Nephron (organoid): ENCODE measurements at regions not wholly inside any gene's neighbourhood (a gene's known extent, or its start where the extent isn't known, plus 50 kb on each side); places are given as distances from the start of the nearest gene placed in this dataset.
"Not testable (repeated sequence)": the region's sequence is repeated elsewhere in the genome, so short reads cannot be mapped to it uniquely, and the experiment has no call there.

Source experiments
- H3K27ac Mint-ChIP-seq, 3 experiments: 2 replicates each; pipeline ENCODE4 v1.8.0; 2020; ENCODE audit warnings: mixed read lengths in 3 of 3, mild to moderate bottlenecking in 2 of 3, moderate library complexity in 1 of 3
- H3K27me3 Mint-ChIP-seq: 2 replicates; pipeline ENCODE4 v1.8.0; 2021; ENCODE audit warnings: low read depth, mild to moderate bottlenecking, moderate library complexity, mixed read lengths
- H3K36me3 Mint-ChIP-seq: 2 replicates; pipeline ENCODE4 v1.8.0; 2020; ENCODE audit warnings: low read depth, mixed read lengths
- H3K4me1 Mint-ChIP-seq: 2 replicates; pipeline ENCODE4 v1.8.0; 2020; ENCODE audit warnings: mixed read lengths
- H3K4me3 Mint-ChIP-seq, 3 experiments: 2 replicates each; pipeline ENCODE4 v1.8.0; 2020; ENCODE audit warnings: mild to moderate bottlenecking in 3 of 3, mixed read lengths in 3 of 3, moderate library complexity in 2 of 3
- H3K9me3 Mint-ChIP-seq: 2 replicates; pipeline ENCODE4 v1.8.0; 2020; ENCODE audit warnings: mixed read lengths
- TF ChIP-seq, protein P1 (sequence below), 3 experiments: fragments of 200-600 bp; sonication (generic); IDR thresholded peaks; one replicate each; pipeline ENCODE4 v1.5.0; 2021; ENCODE audit warnings: antibody characterized with exemption in 3 of 3; ENCODE audit not compliant: unreplicated experiment in 3 of 3

DNA sequence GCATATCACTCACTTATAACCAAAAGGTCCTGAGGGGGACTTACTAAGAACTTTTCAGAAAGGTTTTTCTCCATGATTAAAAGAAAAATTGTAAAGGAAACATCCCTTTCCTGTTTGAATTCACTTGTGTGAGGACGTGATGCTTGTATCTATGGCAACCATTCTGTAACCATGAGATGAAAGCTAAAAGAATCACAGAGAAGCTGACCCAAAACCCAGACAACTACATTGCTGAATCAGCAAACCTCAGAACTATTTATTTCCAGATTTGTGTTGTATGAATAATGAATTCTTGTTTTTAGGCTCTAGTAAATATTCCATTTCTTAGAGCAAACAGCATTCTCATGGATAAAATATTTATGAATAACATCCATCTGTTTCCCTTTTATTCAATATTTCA lies 91.2 kb downstream of the RCHY1 start:
- no peaks in the 10 kb centered on the region for H3K36me3 Mint-ChIP-seq
- no peak overlapping the region for H3K27ac Mint-ChIP-seq
- H3K27me3 Mint-ChIP-seq, result no peaks in the 10 kb centered on the region
- peaks cover 4% of the 10 kb centered on the region for H3K4me1 Mint-ChIP-seq
- TF ChIP-seq, protein P1, sequence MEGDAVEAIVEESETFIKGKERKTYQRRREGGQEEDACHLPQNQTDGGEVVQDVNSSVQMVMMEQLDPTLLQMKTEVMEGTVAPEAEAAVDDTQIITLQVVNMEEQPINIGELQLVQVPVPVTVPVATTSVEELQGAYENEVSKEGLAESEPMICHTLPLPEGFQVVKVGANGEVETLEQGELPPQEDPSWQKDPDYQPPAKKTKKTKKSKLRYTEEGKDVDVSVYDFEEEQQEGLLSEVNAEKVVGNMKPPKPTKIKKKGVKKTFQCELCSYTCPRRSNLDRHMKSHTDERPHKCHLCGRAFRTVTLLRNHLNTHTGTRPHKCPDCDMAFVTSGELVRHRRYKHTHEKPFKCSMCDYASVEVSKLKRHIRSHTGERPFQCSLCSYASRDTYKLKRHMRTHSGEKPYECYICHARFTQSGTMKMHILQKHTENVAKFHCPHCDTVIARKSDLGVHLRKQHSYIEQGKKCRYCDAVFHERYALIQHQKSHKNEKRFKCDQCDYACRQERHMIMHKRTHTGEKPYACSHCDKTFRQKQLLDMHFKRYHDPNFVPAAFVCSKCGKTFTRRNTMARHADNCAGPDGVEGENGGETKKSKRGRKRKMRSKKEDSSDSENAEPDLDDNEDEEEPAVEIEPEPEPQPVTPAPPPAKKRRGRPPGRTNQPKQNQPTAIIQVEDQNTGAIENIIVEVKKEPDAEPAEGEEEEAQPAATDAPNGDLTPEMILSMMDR (IDR thresholded peaks at IDR 0.05; ENCODE audit: unreplicated experiment in 3 of 3), result no peak
- no peak overlapping the region for H3K4me3 Mint-ChIP-seq
- H3K9me3 Mint-ChIP-seq, result peaks cover 9% of the 10 kb centered on the region

DNA sequence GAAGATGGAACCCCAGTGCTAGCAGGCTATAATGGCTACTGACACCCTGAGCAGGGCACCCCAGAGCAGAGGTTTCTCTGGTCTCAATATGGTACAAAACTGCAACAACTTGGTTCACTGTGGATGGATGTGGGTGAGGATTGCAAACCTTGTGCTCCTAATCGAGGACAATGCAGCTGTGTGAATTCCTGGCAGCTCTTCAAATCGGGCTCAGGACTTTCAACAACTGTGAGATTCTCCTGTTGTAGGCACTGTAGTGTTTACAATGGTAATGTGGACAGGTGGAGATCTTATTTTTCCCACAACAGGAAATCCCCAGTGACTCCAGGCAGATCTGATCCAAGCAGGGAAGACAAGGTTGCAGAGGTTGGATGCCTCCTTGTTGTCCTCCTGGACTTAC lies 101.5 kb downstream of the RCHY1 start:
- TF ChIP-seq, protein P1 (IDR thresholded peaks at IDR 0.05; ENCODE audit: unreplicated experiment in 3 of 3), result no peak
- peaks cover 10% of the 10 kb centered on the region for H3K4me1 Mint-ChIP-seq
- H3K27me3 Mint-ChIP-seq, result no peaks in the 10 kb centered on the region
- H3K36me3 Mint-ChIP-seq, result no peaks in the 10 kb centered on the region
- H3K27ac Mint-ChIP-seq, result no peak overlapping the region
- peaks cover 18% of the 10 kb centered on the region for H3K9me3 Mint-ChIP-seq
- H3K4me3 Mint-ChIP-seq, result no peak overlapping the region

GRCh38 chr4:75398501-75398900 lies 115.7 kb downstream of the RCHY1 start:
- Mint-ChIP-seq H3K36me3 (no peaks in the 10 kb centered on the region), H3K27ac (no peak overlapping the region), H3K4me3 (no peak overlapping the region), H3K4me1 (no peaks in the 10 kb centered on the region), H3K9me3 (peaks cover 6% of the 10 kb centered on the region), H3K27me3 (no peaks in the 10 kb centered on the region)
- TF ChIP-seq, protein P1 (IDR thresholded peaks at IDR 0.05; ENCODE audit: unreplicated experiment in 3 of 3), result no peak

- Mint-ChIP-seq H3K27ac (peak overlapping the region; percentile 14 to 61 (median 60)), H3K4me3 (no peak overlapping the region), H3K36me3 (no peaks in the 10 kb centered on the region), H3K4me1 (peaks cover 17% of the 10 kb centered on the region), H3K9me3 (peaks cover 8% of the 10 kb centered on the region), H3K27me3 (no peaks in the 10 kb centered on the region)
- TF ChIP-seq, protein P1 (IDR thresholded peaks at IDR 0.05; ENCODE audit: unreplicated experiment in 3 of 3), result no peak
Measured at GRCh38 chr4:75391489-75392166, 122.6 kb downstream of the RCHY1 start.

GRCh38 chr4:75386426-75386825 lies 127.8 kb downstream of the RCHY1 start:
- H3K36me3 Mint-ChIP-seq, H3K4me1 Mint-ChIP-seq, H3K27ac Mint-ChIP-seq, H3K4me3 Mint-ChIP-seq, H3K9me3 Mint-ChIP-seq, H3K27me3 Mint-ChIP-seq: not testable (repeated sequence)

DNA sequence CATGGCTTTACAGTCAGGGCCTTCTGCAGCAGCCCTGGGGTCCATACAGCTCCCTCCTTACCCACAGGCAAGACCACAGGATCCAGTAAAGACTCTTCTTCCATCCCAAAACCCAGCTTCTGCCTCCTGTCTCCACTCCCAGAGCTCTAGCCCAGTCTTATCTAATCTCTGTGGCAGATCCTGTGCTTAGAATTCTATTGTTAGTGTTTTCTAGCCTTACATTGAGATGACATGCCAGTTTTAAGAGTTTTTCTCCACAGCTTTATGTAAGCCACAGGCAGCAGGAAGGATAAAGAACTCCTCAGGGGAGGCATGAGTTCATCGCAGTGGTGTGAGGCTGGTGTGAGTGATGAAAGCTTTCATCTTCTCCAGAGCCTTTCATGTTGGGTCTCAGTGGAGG lies 129.1 kb downstream of the RCHY1 start:
- no peaks in the 10 kb centered on the region for H3K4me1 Mint-ChIP-seq
- no peak overlapping the region for H3K27ac Mint-ChIP-seq
- TF ChIP-seq, protein P1 (IDR thresholded peaks at IDR 0.05; ENCODE audit: unreplicated experiment in 3 of 3), result no peak
- H3K36me3 Mint-ChIP-seq, result no peaks in the 10 kb centered on the region
- H3K9me3 Mint-ChIP-seq, result peaks cover 19% of the 10 kb centered on the region
- H3K4me3 Mint-ChIP-seq, result no peak overlapping the region
- no peaks in the 10 kb centered on the region for H3K27me3 Mint-ChIP-seq
